Caco-2 (cell line): ENCODE measurements at regions not wholly inside any gene's neighbourhood (a gene's known extent, or its start where the extent isn't known, plus 50 kb on each side); places are given as distances from the start of the nearest gene placed in this dataset.

ENCODE experiments used
- BruUV-seq: library from RNA; stranded (reverse); fragments of 400-500 nt; replicated peaks from 2 replicates; lab custom pipeline; 2021; lab: Mats Ljungman, UMichigan
- CTCF ChIA-PET: fragments of 300-600 bp; sonication (Branson Sonifier 250); formaldehyde crosslinking; loops from one replicate; lab custom pipeline; 2022; ENCODE audit warnings: antibody characterized with exemption; lab: Charles Lee
- POLR2A ChIA-PET: fragments of 300-600 bp; sonication (Branson Sonifier 250); formaldehyde crosslinking; loops from one replicate; lab custom pipeline; 2022; ENCODE audit warnings: antibody characterized with exemption; lab: Charles Lee
- DNase-seq, 2 experiments: peaks; one replicate each; pipeline versions ENCODE4 v3.0.0 to v3.0.0-alpha.2; 2020 to 2022
- H3K27me3 ChIP-seq: replicated peaks from 2 replicates; pipeline ENCODE4 v1.6.0; 2011; ENCODE audit warnings: low read length; ENCODE audit not compliant: control insufficient read depth, insufficient read depth
- H3K36me3 ChIP-seq: 2 replicates; pipeline ENCODE4 v1.5.1; 2011; ENCODE audit warnings: low read length; ENCODE audit not compliant: control insufficient read depth, insufficient read depth
- H3K4me1 ChIP-seq: fragments of 250-450 bp; sonication (Bioruptor Pico); 2 replicates; pipeline ENCODE4 v1.5.1; 2020; ENCODE audit warnings: mild to moderate bottlenecking
- H3K4me3 ChIP-seq: 2 replicates; pipeline ENCODE4 v1.5.1; 2011; ENCODE audit warnings: low read depth, mild to moderate bottlenecking, control low read depth, low read length
- H3K9me3 ChIP-seq: fragments of 250-450 bp; sonication (Bioruptor Pico); 2 replicates; pipeline ENCODE4 v1.5.1; 2020; ENCODE audit warnings: mild to moderate bottlenecking, moderate library complexity
- H3K27ac Mint-ChIP-seq: one replicate; pipeline ENCODE4 v1.8.0; 2022; ENCODE audit warnings: mixed read lengths; ENCODE audit not compliant: unreplicated experiment
- H3K27me3 Mint-ChIP-seq: one replicate; pipeline ENCODE4 v1.8.0; 2022; ENCODE audit warnings: mixed read lengths; ENCODE audit not compliant: insufficient read depth, unreplicated experiment
- H3K36me3 Mint-ChIP-seq: one replicate; pipeline ENCODE4 v1.8.0; 2022; ENCODE audit warnings: mild to moderate bottlenecking, mixed read lengths; ENCODE audit not compliant: insufficient read depth, unreplicated experiment
- H3K4me1 Mint-ChIP-seq: one replicate; pipeline ENCODE4 v1.8.0; 2022; ENCODE audit warnings: low read depth, mixed read lengths; ENCODE audit not compliant: unreplicated experiment
- H3K4me3 Mint-ChIP-seq: one replicate; pipeline ENCODE4 v1.8.0; 2022; ENCODE audit warnings: mild to moderate bottlenecking, moderate library complexity, mixed read lengths; ENCODE audit not compliant: unreplicated experiment
- H3K9me3 Mint-ChIP-seq: one replicate; pipeline ENCODE4 v1.8.0; 2022; ENCODE audit warnings: mixed read lengths; ENCODE audit not compliant: unreplicated experiment
- intact Hi-C: fragments of 100-400 bp; cut with micrococcal nuclease; formaldehyde crosslinking; loops from one replicate; pipeline ENCODE4 v1.10.0; 2022; ENCODE audit not compliant: unreplicated experiment
- TF ChIP-seq, protein P1 (sequence below), 2 experiments: fragments of 200-600 bp in 1 of 2; IDR thresholded peaks; 1 replicate in 1 of 2; 2 replicates in 1 of 2; pipeline versions ENCODE4 v1.5.1 to v1.8.0; 2011 to 2022; ENCODE audit warnings: antibody characterized with exemption in 1 of 2, control low read depth in 1 of 2, inconsistent platforms in 1 of 2, low read depth in 1 of 2, low read length in 1 of 2, mild to moderate bottlenecking in 1 of 2, moderate library complexity in 1 of 2; ENCODE audit not compliant: insufficient read depth in 1 of 2, severe bottlenecking in 1 of 2, unreplicated experiment in 1 of 2

DNA sequence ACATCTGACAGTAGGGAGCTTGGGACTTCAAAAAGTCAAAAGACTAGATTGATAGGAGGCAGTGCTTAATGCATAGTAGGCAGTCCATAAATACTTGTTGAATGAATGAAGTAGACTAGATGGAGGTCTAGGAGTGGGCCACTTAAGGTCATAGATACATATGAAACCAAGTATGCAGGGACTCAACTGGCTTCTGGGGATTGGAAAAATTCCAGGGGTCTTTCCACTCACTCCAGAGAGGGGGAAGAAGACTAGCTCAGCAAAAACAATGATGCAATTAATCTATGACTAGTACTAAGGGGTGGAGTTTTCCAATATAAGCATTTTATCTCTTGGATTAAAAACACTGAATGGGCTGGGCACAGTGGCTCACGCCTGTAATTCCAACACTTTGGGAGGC, 298.3 kb upstream of the XYLT1 start:
- H3K4me1 Mint-ChIP-seq: no peaks in the 10 kb centered on the region
- no TSS peak for BruUV-seq
- no peaks in the 10 kb centered on the region for H3K36me3 Mint-ChIP-seq
- H3K4me1 ChIP-seq: no peaks in the 10 kb centered on the region
- CTCF ChIA-PET: no interaction called here
- peaks cover 11% of the 10 kb centered on the region for H3K27me3 Mint-ChIP-seq
- intact Hi-C loops: no loop called here
- H3K4me3 Mint-ChIP-seq: no peak overlapping the region
- H3K27ac Mint-ChIP-seq: no peak overlapping the region
- TF ChIP-seq, protein P1, sequence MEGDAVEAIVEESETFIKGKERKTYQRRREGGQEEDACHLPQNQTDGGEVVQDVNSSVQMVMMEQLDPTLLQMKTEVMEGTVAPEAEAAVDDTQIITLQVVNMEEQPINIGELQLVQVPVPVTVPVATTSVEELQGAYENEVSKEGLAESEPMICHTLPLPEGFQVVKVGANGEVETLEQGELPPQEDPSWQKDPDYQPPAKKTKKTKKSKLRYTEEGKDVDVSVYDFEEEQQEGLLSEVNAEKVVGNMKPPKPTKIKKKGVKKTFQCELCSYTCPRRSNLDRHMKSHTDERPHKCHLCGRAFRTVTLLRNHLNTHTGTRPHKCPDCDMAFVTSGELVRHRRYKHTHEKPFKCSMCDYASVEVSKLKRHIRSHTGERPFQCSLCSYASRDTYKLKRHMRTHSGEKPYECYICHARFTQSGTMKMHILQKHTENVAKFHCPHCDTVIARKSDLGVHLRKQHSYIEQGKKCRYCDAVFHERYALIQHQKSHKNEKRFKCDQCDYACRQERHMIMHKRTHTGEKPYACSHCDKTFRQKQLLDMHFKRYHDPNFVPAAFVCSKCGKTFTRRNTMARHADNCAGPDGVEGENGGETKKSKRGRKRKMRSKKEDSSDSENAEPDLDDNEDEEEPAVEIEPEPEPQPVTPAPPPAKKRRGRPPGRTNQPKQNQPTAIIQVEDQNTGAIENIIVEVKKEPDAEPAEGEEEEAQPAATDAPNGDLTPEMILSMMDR (IDR thresholded peaks at IDR 0.05; ENCODE audit: insufficient read depth in 1 of 2, low read depth in 1 of 2, low read length in 1 of 2, severe bottlenecking in 1 of 2, unreplicated experiment in 1 of 2): no peak
- POLR2A ChIA-PET: no interaction called here
- H3K9me3 Mint-ChIP-seq: no peaks in the 10 kb centered on the region
- no peaks in the 10 kb centered on the region for H3K9me3 ChIP-seq
- H3K4me3 ChIP-seq: no peak overlapping the region
- no peak for DNase-seq
- no peaks in the 10 kb centered on the region for H3K27me3 ChIP-seq
- H3K36me3 ChIP-seq: no peaks in the 10 kb centered on the region

DNA sequence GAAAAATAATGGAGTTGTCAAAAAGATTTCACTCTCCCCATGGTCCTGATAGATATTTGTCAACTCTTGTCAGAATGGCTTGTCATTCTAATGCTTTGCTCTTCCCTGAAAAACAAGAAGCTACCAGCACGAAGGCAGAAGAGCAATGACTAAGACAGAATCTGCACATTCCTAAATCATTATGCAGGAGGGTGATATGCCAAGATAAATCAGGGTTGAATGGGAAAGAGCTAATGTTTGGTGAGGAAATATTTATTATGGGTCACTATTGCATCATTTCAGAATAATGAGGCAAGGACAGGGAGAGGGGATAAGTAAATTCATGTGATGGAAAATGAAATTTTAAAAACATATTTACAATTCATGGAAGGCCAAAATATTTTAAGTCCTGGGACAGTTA, 297.5 kb upstream of the XYLT1 start:
- no peaks in the 10 kb centered on the region for H3K4me1 ChIP-seq
- H3K27me3 ChIP-seq: no peaks in the 10 kb centered on the region
- no TSS peak for BruUV-seq
- no peak overlapping the region for H3K27ac Mint-ChIP-seq
- no peaks in the 10 kb centered on the region for H3K9me3 ChIP-seq
- H3K9me3 Mint-ChIP-seq: no peaks in the 10 kb centered on the region
- H3K4me3 Mint-ChIP-seq: no peak overlapping the region
- ChIA-PET CTCF (no interaction called here), POLR2A (no interaction called here)
- H3K36me3 Mint-ChIP-seq: no peaks in the 10 kb centered on the region
- TF ChIP-seq, protein P1 (IDR thresholded peaks at IDR 0.05; ENCODE audit: insufficient read depth in 1 of 2, low read depth in 1 of 2, low read length in 1 of 2, severe bottlenecking in 1 of 2, unreplicated experiment in 1 of 2): no peak
- H3K4me3 ChIP-seq: no peak overlapping the region
- intact Hi-C loops: no loop called here
- H3K27me3 Mint-ChIP-seq: peaks cover 11% of the 10 kb centered on the region
- no peaks in the 10 kb centered on the region for H3K36me3 ChIP-seq
- H3K4me1 Mint-ChIP-seq: no peaks in the 10 kb centered on the region
- DNase-seq: no peak

DNA sequence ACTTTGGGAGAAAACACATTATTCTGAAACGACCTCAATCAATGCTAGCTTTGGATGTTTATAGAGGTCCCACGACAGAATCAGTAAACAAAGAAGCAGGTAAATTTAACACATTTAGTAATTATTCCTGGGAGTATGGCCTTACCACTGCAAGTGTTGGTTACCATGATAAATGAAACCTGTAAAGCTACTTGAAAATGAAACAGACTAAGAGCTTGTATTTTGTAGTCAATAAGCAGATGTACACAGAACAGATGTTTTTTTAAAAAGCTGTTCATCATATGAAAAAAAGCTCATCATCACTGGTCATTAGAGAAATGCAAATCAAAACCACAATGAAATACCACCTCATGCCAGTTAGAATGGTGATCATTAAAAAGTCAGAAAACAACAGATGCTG, 295.3 kb upstream of the XYLT1 start:
- Histone ChIP-seq H3K36me3 (no peaks in the 10 kb centered on the region), H3K4me1 (no peaks in the 10 kb centered on the region), H3K4me3 (no peak overlapping the region), H3K27me3 (no peaks in the 10 kb centered on the region), H3K9me3 (no peaks in the 10 kb centered on the region)
- intact Hi-C loops: no loop called here
- no peaks in the 10 kb centered on the region for H3K36me3 Mint-ChIP-seq
- H3K4me3 Mint-ChIP-seq: no peak overlapping the region
- ChIA-PET POLR2A (no interaction called here), CTCF (no interaction called here)
- H3K27ac Mint-ChIP-seq: no peak overlapping the region
- TF ChIP-seq, protein P1 (IDR thresholded peaks at IDR 0.05; ENCODE audit: insufficient read depth in 1 of 2, low read depth in 1 of 2, low read length in 1 of 2, severe bottlenecking in 1 of 2, unreplicated experiment in 1 of 2): no peak
- DNase-seq: no peak
- peaks cover 11% of the 10 kb centered on the region for H3K27me3 Mint-ChIP-seq
- BruUV-seq: no TSS peak
- H3K9me3 Mint-ChIP-seq: no peaks in the 10 kb centered on the region
- H3K4me1 Mint-ChIP-seq: no peaks in the 10 kb centered on the region
